ENCODE measurements at regions not wholly inside any gene's neighbourhood (a gene's known extent, or its start where the extent isn't known, plus 50 kb on each side); places are given as distances from the start of the nearest gene placed in this dataset.
A peak's percentile ranks its signal among the peaks of the same experiment; 100 is the strongest.

DNA sequence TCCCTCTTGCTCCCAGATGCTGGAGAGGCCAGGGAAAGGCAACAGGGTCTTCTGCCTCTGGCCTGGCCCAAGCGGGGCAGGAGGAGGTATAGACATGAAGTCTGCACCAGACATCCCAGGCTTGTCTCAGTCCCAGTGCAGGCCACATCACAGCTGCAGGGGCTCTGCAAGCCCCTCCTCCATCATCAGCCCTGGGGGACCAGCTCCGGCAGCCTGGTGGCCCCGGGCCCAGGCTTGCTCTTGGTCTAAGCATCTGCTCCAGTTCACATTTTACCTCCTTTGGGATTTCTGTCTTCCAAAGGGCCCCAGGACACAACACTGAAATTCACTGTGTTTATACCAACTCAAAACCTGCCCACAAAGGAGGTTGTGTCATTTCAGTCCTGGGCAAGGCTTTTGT is 359.4 kb downstream of the ZNF536 start:
- Histone ChIP-seq H3K79me1 (ENCODE audit: insufficient read depth, low read depth, low read length, poor library complexity, severe bottlenecking) (no peaks in the 10 kb centered on the region), H2BK20ac (ENCODE audit: low read depth, low read length, poor library complexity, severe bottlenecking) (no peak overlapping the region), H2BK12ac (ENCODE audit: insufficient read length, low read depth, low read length) (no peak overlapping the region), H3K4ac (ENCODE audit: low read depth, low read length) (no peak overlapping the region), H2BK15ac (ENCODE audit: low read depth, low read length) (no peak overlapping the region), H3K23me2 (ENCODE audit: insufficient read length, low read depth, low read length, poor library complexity, severe bottlenecking) (no peaks in the 10 kb centered on the region), H3K4me2 (ENCODE audit: insufficient read depth, insufficient read length, low read length) (no peak overlapping the region), H4K20me1 (ENCODE audit: control insufficient read depth, insufficient read depth, insufficient read length) (no peaks in the 10 kb centered on the region), H4K91ac (ENCODE audit: insufficient read length, low read depth, low read length) (no peak overlapping the region), H3K9me3 (ENCODE audit: control insufficient read depth, low read depth, low read length) (no peaks in the 10 kb centered on the region), H4K8ac (replicated peaks; ENCODE audit: insufficient read length, low read depth, low read length) (no peak overlapping the region), H3T11ph (ENCODE audit: low read length) (no peak overlapping the region), H3K27me3 (ENCODE audit: insufficient read depth, low read length) (no peaks in the 10 kb centered on the region), H2AK5ac (ENCODE audit: insufficient read length, low read length) (no peak overlapping the region), H2AFZ (ENCODE audit: low read length) (no peak overlapping the region), H2BK5ac (ENCODE audit: insufficient read length, low read length) (no peak overlapping the region), H3K9ac (ENCODE audit: extremely low read depth, insufficient read length, low read length) (no peak overlapping the region), H3K79me2 (ENCODE audit: insufficient read depth, low read length) (no peaks in the 10 kb centered on the region), H3K4me1 (ENCODE audit: insufficient read depth, low read length) (no peaks in the 10 kb centered on the region), H3K23ac (ENCODE audit: insufficient read length, low read depth, low read length) (no peak overlapping the region), H4K5ac (ENCODE audit: insufficient read length, low read depth, low read length) (no peak overlapping the region), H3K56ac (ENCODE audit: insufficient read length, low read depth, low read length) (no peak overlapping the region), H3K18ac (ENCODE audit: insufficient read length, low read depth, low read length) (no peak overlapping the region), H2BK120ac (ENCODE audit: low read depth, low read length, poor library complexity, severe bottlenecking) (no peak overlapping the region), H3K27ac (ENCODE audit: insufficient read length, low read depth, low read length) (no peak overlapping the region), H3K14ac (ENCODE audit: insufficient read depth, low read length) (0 out of 2 replicates have a peak overlapping the region, but pooled peaks have one; percentile 22)
- H3K27ac Mint-ChIP-seq, result no peak overlapping the region
- DNase-seq, result no peak
- WGBS (ENCODE audit: extremely low coverage, insufficient read length, low lambda C conversion rate), result no CpG with 5 or more reads among the region's 3 CpGs
- no peaks in the 10 kb centered on the region for H3K36me3 Mint-ChIP-seq (ENCODE audit: insufficient read depth in 1 of 3, low read depth in 3 of 3)
- H3K4me3 Mint-ChIP-seq, result no peak overlapping the region
- H3K9me3 Mint-ChIP-seq, result no peaks in the 10 kb centered on the region
- TF ChIP-seq, protein P1, sequence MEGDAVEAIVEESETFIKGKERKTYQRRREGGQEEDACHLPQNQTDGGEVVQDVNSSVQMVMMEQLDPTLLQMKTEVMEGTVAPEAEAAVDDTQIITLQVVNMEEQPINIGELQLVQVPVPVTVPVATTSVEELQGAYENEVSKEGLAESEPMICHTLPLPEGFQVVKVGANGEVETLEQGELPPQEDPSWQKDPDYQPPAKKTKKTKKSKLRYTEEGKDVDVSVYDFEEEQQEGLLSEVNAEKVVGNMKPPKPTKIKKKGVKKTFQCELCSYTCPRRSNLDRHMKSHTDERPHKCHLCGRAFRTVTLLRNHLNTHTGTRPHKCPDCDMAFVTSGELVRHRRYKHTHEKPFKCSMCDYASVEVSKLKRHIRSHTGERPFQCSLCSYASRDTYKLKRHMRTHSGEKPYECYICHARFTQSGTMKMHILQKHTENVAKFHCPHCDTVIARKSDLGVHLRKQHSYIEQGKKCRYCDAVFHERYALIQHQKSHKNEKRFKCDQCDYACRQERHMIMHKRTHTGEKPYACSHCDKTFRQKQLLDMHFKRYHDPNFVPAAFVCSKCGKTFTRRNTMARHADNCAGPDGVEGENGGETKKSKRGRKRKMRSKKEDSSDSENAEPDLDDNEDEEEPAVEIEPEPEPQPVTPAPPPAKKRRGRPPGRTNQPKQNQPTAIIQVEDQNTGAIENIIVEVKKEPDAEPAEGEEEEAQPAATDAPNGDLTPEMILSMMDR (conservative IDR thresholded peaks at IDR 0.05), result no peak
- H3K4me1 Mint-ChIP-seq, result peaks cover 9% of the 10 kb centered on the region in 2 experiments
- peaks cover 2% of the 10 kb centered on the region; the same call in 1 of the 2 replicates for H3K27me3 Mint-ChIP-seq (ENCODE audit: low read depth)

Data from H9 (cell line).